ENCODE measurements at regions not wholly inside any gene's neighbourhood (a gene's known extent, or its start where the extent isn't known, plus 50 kb on each side); places are given as distances from the start of the nearest gene placed in this dataset.

DNA sequence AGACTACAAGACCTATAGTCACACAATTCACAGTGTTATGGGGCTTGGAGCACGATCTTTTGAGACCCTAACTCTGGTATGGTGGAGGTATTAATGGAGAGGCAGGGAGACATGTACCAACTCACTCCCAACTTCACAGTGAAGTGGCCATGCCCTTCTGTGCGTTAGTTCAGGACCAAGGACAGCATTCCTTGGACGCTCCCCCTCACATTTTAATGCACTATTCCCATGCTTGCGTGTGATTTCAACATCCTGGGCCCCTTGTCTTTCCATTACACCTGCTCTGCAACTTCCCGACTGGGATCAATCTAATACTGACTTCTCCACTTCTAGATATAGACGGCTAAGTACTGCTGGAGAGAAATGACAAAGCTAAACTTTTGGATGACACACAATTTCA, 72.7 kb downstream of the PLCE1 start:
- Histone ChIP-seq H3K27ac (replicated peaks) (no peak overlapping the region), H3K27me3 (ENCODE audit: insufficient read depth, poor library complexity, severe bottlenecking) (no peaks in the 10 kb centered on the region), H3K4me3 (replicated peaks; ENCODE audit: insufficient read depth, low read length) (no peak overlapping the region)
- DNase-seq (ENCODE audit: low read depth in 1 of 2, low spot score in 1 of 2) = no peak
- TF ChIP-seq, protein P1, sequence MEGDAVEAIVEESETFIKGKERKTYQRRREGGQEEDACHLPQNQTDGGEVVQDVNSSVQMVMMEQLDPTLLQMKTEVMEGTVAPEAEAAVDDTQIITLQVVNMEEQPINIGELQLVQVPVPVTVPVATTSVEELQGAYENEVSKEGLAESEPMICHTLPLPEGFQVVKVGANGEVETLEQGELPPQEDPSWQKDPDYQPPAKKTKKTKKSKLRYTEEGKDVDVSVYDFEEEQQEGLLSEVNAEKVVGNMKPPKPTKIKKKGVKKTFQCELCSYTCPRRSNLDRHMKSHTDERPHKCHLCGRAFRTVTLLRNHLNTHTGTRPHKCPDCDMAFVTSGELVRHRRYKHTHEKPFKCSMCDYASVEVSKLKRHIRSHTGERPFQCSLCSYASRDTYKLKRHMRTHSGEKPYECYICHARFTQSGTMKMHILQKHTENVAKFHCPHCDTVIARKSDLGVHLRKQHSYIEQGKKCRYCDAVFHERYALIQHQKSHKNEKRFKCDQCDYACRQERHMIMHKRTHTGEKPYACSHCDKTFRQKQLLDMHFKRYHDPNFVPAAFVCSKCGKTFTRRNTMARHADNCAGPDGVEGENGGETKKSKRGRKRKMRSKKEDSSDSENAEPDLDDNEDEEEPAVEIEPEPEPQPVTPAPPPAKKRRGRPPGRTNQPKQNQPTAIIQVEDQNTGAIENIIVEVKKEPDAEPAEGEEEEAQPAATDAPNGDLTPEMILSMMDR (IDR thresholded peaks at IDR 0.05; ENCODE audit: insufficient read depth, low read length) = no peak
- TF ChIP-seq, protein P2, sequence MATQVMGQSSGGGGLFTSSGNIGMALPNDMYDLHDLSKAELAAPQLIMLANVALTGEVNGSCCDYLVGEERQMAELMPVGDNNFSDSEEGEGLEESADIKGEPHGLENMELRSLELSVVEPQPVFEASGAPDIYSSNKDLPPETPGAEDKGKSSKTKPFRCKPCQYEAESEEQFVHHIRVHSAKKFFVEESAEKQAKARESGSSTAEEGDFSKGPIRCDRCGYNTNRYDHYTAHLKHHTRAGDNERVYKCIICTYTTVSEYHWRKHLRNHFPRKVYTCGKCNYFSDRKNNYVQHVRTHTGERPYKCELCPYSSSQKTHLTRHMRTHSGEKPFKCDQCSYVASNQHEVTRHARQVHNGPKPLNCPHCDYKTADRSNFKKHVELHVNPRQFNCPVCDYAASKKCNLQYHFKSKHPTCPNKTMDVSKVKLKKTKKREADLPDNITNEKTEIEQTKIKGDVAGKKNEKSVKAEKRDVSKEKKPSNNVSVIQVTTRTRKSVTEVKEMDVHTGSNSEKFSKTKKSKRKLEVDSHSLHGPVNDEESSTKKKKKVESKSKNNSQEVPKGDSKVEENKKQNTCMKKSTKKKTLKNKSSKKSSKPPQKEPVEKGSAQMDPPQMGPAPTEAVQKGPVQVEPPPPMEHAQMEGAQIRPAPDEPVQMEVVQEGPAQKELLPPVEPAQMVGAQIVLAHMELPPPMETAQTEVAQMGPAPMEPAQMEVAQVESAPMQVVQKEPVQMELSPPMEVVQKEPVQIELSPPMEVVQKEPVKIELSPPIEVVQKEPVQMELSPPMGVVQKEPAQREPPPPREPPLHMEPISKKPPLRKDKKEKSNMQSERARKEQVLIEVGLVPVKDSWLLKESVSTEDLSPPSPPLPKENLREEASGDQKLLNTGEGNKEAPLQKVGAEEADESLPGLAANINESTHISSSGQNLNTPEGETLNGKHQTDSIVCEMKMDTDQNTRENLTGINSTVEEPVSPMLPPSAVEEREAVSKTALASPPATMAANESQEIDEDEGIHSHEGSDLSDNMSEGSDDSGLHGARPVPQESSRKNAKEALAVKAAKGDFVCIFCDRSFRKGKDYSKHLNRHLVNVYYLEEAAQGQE (IDR thresholded peaks at IDR 0.05; ENCODE audit: insufficient replicate concordance, low read depth) = peak; percentile 95

- TF ChIP-seq, protein P1 (IDR thresholded peaks at IDR 0.05; ENCODE audit: insufficient read depth, low read length) = no peak
- no peak for TF ChIP-seq GABPA (IDR thresholded peaks at IDR 0.05; ENCODE audit: low read depth)
- TF ChIP-seq SPI1 (IDR thresholded peaks at IDR 0.05; ENCODE audit: borderline replicate concordance, low read depth) = no peak
- no peak for TF ChIP-seq POLR2AphosphoS5 (IDR thresholded peaks at IDR 0.05; ENCODE audit: low read depth)
- TF ChIP-seq, protein P2 (IDR thresholded peaks at IDR 0.05; ENCODE audit: insufficient replicate concordance, low read depth) = no peak
- Histone ChIP-seq H3K27me3 (ENCODE audit: insufficient read depth, poor library complexity, severe bottlenecking) (no peaks in the 10 kb centered on the region), H3K4me3 (replicated peaks; ENCODE audit: insufficient read depth, low read length) (no peak overlapping the region), H3K27ac (replicated peaks) (no peak overlapping the region)
- DNase-seq (ENCODE audit: low read depth in 1 of 2, low spot score in 1 of 2) = no peak
Observed at GRCh38 chr10:94069884-94070283, 76.2 kb downstream of the PLCE1 start.

- no peak for DNase-seq (ENCODE audit: low read depth in 1 of 2, low spot score in 1 of 2)
- TF ChIP-seq GABPA (IDR thresholded peaks at IDR 0.05; ENCODE audit: low read depth) (no peak), POLR2AphosphoS5 (IDR thresholded peaks at IDR 0.05; ENCODE audit: low read depth) (no peak), SPI1 (IDR thresholded peaks at IDR 0.05; ENCODE audit: borderline replicate concordance, low read depth) (no peak)
- TF ChIP-seq, protein P2 (IDR thresholded peaks at IDR 0.05; ENCODE audit: insufficient replicate concordance, low read depth) = no peak
- TF ChIP-seq, protein P1 (IDR thresholded peaks at IDR 0.05; ENCODE audit: insufficient read depth, low read length) = no peak
- no peak overlapping the region for H3K27ac ChIP-seq (replicated peaks)
- H3K4me3 ChIP-seq (replicated peaks; ENCODE audit: insufficient read depth, low read length) = no peak overlapping the region
- no peaks in the 10 kb centered on the region for H3K27me3 ChIP-seq (ENCODE audit: insufficient read depth, poor library complexity, severe bottlenecking)
Observed at GRCh38 chr10:94074462-94074861, 80.7 kb downstream of the PLCE1 start.
